HL-60 (cell line): ENCODE measurements at regions not wholly inside any gene's neighbourhood (a gene's known extent, or its start where the extent isn't known, plus 50 kb on each side); places are given as distances from the start of the nearest gene placed in this dataset.

Source experiments
- CTCF ChIP-seq: IDR thresholded peaks from one replicate; pipeline ENCODE4 v1.5.1; 2011; ENCODE audit warnings: low read length, control low read depth, inconsistent platforms; ENCODE audit not compliant: insufficient read depth
- GABPA ChIP-seq: IDR thresholded peaks from 2 replicates; pipeline ENCODE4 v1.6.1; 2012; ENCODE audit warnings: low read depth
- POLR2AphosphoS5 ChIP-seq: IDR thresholded peaks from 2 replicates; pipeline ENCODE4 v1.6.1; 2012; ENCODE audit warnings: low read depth
- REST ChIP-seq: IDR thresholded peaks from 2 replicates; pipeline ENCODE4 v1.6.1; 2012; ENCODE audit warnings: low read depth; ENCODE audit not compliant: insufficient replicate concordance

DNA sequence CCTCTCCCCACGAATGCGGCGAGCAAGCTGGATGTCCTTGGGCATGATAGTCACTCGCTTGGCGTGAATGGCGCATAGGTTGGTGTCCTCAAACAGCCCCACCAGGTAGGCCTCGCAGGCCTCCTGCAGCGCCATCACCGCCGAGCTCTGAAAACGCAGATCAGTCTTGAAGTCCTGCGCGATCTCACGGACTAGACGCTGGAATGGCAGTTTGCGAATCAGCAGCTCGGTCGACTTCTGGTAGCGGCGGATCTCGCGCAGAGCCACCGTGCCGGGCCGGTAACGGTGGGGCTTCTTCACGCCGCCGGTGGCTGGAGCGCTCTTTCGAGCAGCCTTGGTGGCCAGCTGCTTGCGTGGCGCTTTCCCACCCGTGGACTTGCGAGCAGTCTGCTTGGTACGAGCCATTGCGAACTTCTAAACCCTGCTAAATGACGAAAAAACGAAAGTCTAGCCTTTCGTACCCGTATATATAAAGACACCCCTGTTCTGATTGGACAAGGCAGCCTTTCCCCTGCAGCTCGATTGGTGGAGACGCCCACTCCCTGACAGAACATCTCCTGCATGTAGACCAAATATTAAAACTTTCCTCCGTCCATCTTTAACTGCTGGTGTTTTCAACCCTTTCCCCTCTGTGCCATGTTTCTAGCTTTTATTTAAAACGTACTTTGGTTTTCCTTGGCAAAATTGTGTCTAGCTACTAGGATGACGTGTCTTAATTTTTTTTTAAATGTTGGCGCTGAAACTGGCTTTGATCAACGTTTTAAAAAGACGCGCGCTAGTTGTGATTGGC, 109.8 kb downstream of the HFE start:
- TF ChIP-seq CTCF (no peak), POLR2AphosphoS5 (peak; percentile 99), REST (peak; percentile 59), GABPA (no peak)
